ENCODE measurements at regions not wholly inside any gene's neighbourhood (a gene's known extent, or its start where the extent isn't known, plus 50 kb on each side); places are given as distances from the start of the nearest gene placed in this dataset.

DNA sequence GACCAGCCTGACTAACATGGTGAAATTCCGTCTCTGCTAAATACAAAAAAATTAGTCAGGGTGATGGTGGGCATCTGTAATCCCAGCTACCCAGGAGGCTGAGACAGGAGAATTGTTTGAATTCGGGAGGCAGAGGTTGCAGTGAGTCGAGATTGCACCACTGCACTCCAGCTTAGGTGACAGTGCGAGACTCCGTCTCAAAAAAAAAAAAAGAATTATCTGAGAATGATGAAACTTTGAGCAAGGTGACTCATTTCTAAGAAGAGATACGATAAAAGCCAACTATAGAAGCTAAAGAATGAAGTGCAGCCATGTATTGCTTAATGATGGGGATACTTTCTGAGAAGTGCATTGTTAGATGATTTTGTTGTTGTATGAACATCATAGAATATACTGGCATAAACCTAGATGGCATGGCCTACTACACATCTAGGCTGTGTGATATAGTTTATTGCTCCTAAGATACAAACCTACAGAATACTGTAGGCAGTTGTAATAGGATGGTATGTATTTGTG is 64.7 kb downstream of the SNRPE start:
- H3K4me1 ChIP-seq (ENCODE audit: control insufficient read depth, insufficient read depth, low read length), result no peaks in the 10 kb centered on the region
- H3K9me3 ChIP-seq (ENCODE audit: control insufficient read depth, insufficient read depth, low read length), result no peaks in the 10 kb centered on the region
- H3K36me3 ChIP-seq (ENCODE audit: control insufficient read depth, insufficient read depth, low read length), result no peaks in the 10 kb centered on the region
- no peak overlapping the region for H3K4me3 ChIP-seq (ENCODE audit: low read depth, low read length)
- H3K27me3 ChIP-seq (ENCODE audit: control insufficient read depth, insufficient read depth, low read length), result no peaks in the 10 kb centered on the region
- H3K9ac ChIP-seq (ENCODE audit: low read depth, low read length), result no peak overlapping the region

DNA sequence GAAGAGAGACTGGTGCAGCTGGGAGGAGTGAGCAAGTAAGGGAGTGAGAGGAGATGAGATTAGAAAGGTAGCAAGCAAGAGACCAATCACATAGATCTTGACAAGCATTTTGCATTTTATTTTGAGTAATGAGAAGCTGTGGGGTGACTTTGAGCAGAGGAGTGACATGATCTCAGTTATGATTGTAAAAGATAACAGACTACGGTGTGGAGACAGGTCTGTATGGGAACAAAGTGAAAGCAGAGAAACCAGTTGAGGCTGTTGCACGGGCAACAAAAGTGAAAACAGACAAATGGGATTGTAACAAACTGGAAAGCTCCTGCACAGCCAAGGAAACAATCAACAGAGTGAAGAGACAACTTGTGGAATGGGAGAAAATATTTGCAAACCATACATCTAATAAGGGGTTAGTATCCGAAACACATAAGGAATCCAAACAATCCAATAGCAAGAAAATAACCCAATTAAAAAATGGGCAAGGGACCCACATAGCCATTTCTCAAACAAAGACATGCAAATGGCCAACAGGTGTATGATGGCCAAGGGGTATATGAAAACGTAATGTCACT is 68.4 kb downstream of the SNRPE start:
- no peaks in the 10 kb centered on the region for H3K4me1 ChIP-seq (ENCODE audit: control insufficient read depth, insufficient read depth, low read length)
- no peaks in the 10 kb centered on the region for H3K27me3 ChIP-seq (ENCODE audit: control insufficient read depth, insufficient read depth, low read length)
- no peaks in the 10 kb centered on the region for H3K36me3 ChIP-seq (ENCODE audit: control insufficient read depth, insufficient read depth, low read length)
- H3K9ac ChIP-seq (ENCODE audit: low read depth, low read length), result no peak overlapping the region
- H3K9me3 ChIP-seq (ENCODE audit: control insufficient read depth, insufficient read depth, low read length), result no peaks in the 10 kb centered on the region
- H3K4me3 ChIP-seq (ENCODE audit: low read depth, low read length), result no peak overlapping the region

DNA sequence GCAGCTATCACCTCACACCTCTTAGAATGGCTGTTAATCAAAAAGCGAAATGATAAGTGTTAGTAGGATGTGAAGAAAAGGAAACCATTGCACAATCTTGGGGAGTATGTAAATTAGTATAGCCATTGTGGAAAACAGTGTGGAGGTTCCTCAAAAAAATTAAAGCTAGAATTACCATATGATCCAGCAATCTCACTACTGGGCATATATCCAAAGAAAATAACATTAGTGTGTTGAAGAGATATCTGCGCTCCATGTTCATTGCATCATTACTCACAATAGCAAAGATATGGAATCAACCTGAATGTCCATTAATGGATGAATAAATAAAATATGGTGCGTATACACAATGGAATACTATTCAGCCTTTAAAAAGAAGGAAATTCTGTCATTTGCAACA is 68.9 kb downstream of the SNRPE start:
- Histone ChIP-seq H3K4me1 (ENCODE audit: control insufficient read depth, insufficient read depth, low read length) (no peaks in the 10 kb centered on the region), H3K9me3 (ENCODE audit: control insufficient read depth, insufficient read depth, low read length) (no peaks in the 10 kb centered on the region), H3K36me3 (ENCODE audit: control insufficient read depth, insufficient read depth, low read length) (no peaks in the 10 kb centered on the region), H3K9ac (ENCODE audit: low read depth, low read length) (no peak overlapping the region), H3K4me3 (ENCODE audit: low read depth, low read length) (no peak overlapping the region), H3K27me3 (ENCODE audit: control insufficient read depth, insufficient read depth, low read length) (no peaks in the 10 kb centered on the region)

DNA sequence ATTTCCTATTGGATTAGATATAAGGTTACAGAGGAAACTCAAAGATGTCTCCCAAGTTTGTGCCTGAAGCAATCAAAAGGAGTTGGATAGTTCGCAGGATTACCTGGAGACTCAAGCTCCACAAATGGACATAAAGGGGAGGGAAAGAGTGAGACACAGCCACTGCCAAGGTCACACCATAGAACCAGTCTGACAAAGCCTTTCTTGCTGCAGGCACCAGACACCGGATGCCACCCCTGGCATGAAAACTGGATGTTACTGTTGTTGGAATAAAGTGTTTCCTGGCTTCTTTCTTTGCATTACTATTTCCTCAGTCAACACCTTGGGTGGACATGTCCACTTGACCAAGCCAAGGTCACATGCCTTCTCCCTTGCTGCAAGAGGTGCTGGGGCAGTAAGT is 70.6 kb downstream of the SNRPE start:
- no peak overlapping the region for H3K9ac ChIP-seq (ENCODE audit: low read depth, low read length)
- no peak overlapping the region for H3K4me3 ChIP-seq (ENCODE audit: low read depth, low read length)
- no peaks in the 10 kb centered on the region for H3K4me1 ChIP-seq (ENCODE audit: control insufficient read depth, insufficient read depth, low read length)
- H3K36me3 ChIP-seq (ENCODE audit: control insufficient read depth, insufficient read depth, low read length), result no peaks in the 10 kb centered on the region
- no peaks in the 10 kb centered on the region for H3K27me3 ChIP-seq (ENCODE audit: control insufficient read depth, insufficient read depth, low read length)
- no peaks in the 10 kb centered on the region for H3K9me3 ChIP-seq (ENCODE audit: control insufficient read depth, insufficient read depth, low read length)

DNA sequence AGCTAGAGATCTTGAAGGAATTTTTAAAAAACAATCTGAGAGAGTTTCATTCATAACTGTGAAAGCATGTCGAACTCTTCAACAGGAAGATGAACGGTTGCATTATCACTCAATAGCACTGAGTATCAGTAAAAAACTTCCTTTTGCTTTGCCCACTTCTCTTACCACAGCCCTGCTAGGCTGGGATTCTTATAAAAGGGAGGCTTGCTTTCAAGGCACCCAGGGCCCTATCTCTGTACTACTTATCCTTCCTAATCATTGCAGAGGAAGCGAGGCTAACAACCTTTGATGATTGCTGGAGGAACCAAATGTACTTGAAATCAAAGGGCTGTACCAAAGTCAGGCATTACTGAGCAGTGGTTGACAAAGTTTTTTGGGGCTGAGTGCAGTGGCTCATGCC is 71.2 kb downstream of the SNRPE start:
- Histone ChIP-seq H3K9me3 (ENCODE audit: control insufficient read depth, insufficient read depth, low read length) (no peaks in the 10 kb centered on the region), H3K9ac (ENCODE audit: low read depth, low read length) (no peak overlapping the region), H3K4me1 (ENCODE audit: control insufficient read depth, insufficient read depth, low read length) (no peaks in the 10 kb centered on the region), H3K4me3 (ENCODE audit: low read depth, low read length) (no peak overlapping the region), H3K36me3 (ENCODE audit: control insufficient read depth, insufficient read depth, low read length) (no peaks in the 10 kb centered on the region), H3K27me3 (ENCODE audit: control insufficient read depth, insufficient read depth, low read length) (no peaks in the 10 kb centered on the region)

DNA sequence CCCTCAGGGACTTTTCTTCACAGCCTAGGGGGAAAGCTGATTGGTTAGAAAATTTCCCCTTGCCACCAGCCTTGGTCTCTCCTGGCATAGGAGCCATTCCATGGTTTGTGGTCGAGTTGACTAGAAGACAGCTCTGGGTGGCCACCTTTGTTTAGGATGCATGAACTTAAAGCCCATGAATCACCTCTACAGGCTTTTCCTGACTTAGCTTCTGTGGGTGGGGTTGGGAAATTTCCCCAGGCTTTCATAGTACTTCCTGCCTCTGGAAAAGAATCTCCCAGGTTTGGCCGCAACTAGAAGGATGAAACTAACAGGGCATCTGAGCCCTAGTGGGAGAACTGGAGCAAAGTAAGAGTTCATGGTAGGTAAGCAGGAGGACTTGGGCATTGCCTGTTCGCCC is 72.6 kb downstream of the SNRPE start:
- H3K9ac ChIP-seq (ENCODE audit: low read depth, low read length), result no peak overlapping the region
- H3K4me3 ChIP-seq (ENCODE audit: low read depth, low read length), result no peak overlapping the region
- H3K36me3 ChIP-seq (ENCODE audit: control insufficient read depth, insufficient read depth, low read length), result no peaks in the 10 kb centered on the region

DNA sequence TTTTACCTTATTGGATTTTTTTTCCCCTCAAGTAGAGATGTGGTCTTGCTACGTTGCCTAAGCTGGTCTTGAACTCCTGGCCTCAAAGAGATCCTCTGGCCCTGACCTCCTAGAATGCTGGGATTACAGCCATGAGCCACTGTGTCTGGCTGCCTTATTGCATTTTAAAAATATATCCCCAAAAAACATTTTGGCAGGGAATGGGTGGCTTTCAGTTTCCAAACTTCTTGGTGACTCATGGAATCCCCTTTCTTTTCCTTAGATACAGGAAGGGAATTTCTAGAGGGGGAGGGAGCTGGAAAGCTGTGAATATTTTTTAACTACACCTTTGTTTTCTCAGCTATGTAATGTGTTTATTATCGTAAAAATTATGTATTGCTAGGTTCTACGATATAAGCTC is 73.3 kb downstream of the SNRPE start:
- no peaks in the 10 kb centered on the region for H3K9me3 ChIP-seq (ENCODE audit: control insufficient read depth, insufficient read depth, low read length)
- no peak overlapping the region for H3K4me3 ChIP-seq (ENCODE audit: low read depth, low read length)
- H3K27me3 ChIP-seq (ENCODE audit: control insufficient read depth, insufficient read depth, low read length), result no peaks in the 10 kb centered on the region
- no peaks in the 10 kb centered on the region for H3K4me1 ChIP-seq (ENCODE audit: control insufficient read depth, insufficient read depth, low read length)
- H3K36me3 ChIP-seq (ENCODE audit: control insufficient read depth, insufficient read depth, low read length), result no peaks in the 10 kb centered on the region
- no peak overlapping the region for H3K9ac ChIP-seq (ENCODE audit: low read depth, low read length)

More for the DNA sequence above, 72.6 kb downstream of the SNRPE start:
- Histone ChIP-seq H3K4me1 (ENCODE audit: control insufficient read depth, insufficient read depth, low read length) (no peaks in the 10 kb centered on the region), H3K27me3 (ENCODE audit: control insufficient read depth, insufficient read depth, low read length) (no peaks in the 10 kb centered on the region), H3K9me3 (ENCODE audit: control insufficient read depth, insufficient read depth, low read length) (no peaks in the 10 kb centered on the region)

DNA sequence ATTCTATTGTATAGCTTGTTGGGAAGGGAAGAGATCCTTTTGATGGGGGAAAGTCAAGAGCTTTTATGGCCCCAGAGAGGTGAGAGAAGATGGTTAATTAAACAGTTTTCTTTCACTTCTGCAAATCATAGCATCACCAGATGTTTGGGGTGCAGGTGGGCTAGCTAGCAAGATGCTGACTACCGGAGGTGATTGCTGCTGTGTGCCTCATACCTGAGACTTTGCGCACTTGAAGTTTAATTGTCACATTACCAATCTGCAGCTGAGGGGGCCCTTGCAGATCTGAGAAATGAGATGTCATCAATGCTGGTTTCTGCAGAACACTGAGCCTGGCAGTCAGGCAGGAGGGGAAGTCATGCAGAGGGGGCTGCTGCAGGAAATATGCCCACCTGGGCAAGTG is 73.9 kb downstream of the SNRPE start:
- Histone ChIP-seq H3K4me3 (ENCODE audit: low read depth, low read length) (no peak overlapping the region), H3K27me3 (ENCODE audit: control insufficient read depth, insufficient read depth, low read length) (no peaks in the 10 kb centered on the region), H3K36me3 (ENCODE audit: control insufficient read depth, insufficient read depth, low read length) (no peaks in the 10 kb centered on the region), H3K9me3 (ENCODE audit: control insufficient read depth, insufficient read depth, low read length) (no peaks in the 10 kb centered on the region), H3K4me1 (ENCODE audit: control insufficient read depth, insufficient read depth, low read length) (no peaks in the 10 kb centered on the region), H3K9ac (ENCODE audit: low read depth, low read length) (no peak overlapping the region)

DNA sequence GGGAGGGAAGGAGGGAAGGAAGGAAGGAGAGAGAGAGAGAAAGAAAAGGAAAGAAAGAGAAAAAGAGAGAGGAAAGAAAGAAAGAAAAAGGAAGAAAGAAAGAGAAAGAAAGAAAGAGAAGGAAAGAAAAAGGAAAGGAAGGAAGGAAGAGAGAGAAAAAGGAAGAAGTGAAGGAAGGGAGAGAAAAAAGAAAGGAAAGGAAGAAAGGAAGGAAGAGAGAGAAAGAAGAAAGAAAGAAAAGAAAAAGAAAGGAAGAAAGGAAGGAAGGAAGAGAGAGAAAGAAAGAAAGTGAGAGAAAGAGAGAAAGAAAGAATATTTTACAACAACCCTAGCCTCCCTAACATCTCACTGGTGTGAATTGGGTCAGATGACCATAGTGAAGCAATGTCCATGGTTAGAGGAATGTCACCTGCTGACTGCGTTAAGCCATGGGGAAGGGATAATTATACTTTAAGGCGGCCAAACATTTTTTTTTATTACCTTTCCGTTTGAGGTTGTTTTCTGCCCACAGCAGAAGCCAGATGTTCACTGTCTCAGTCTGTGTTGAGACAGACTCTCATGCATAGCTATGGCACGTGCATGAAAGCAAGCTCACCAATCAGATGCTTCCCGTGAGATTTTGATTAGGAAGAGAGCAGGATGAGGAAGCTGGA is 76.4 kb downstream of the SNRPE start:
- Histone ChIP-seq H3K4me1 (ENCODE audit: control insufficient read depth, insufficient read depth, low read length) (no peaks in the 10 kb centered on the region), H3K27me3 (ENCODE audit: control insufficient read depth, insufficient read depth, low read length) (no peaks in the 10 kb centered on the region), H3K9me3 (ENCODE audit: control insufficient read depth, insufficient read depth, low read length) (no peaks in the 10 kb centered on the region), H3K4me3 (ENCODE audit: low read depth, low read length) (no peak overlapping the region), H3K9ac (ENCODE audit: low read depth, low read length) (no peak overlapping the region), H3K36me3 (ENCODE audit: control insufficient read depth, insufficient read depth, low read length) (no peaks in the 10 kb centered on the region)

DNA sequence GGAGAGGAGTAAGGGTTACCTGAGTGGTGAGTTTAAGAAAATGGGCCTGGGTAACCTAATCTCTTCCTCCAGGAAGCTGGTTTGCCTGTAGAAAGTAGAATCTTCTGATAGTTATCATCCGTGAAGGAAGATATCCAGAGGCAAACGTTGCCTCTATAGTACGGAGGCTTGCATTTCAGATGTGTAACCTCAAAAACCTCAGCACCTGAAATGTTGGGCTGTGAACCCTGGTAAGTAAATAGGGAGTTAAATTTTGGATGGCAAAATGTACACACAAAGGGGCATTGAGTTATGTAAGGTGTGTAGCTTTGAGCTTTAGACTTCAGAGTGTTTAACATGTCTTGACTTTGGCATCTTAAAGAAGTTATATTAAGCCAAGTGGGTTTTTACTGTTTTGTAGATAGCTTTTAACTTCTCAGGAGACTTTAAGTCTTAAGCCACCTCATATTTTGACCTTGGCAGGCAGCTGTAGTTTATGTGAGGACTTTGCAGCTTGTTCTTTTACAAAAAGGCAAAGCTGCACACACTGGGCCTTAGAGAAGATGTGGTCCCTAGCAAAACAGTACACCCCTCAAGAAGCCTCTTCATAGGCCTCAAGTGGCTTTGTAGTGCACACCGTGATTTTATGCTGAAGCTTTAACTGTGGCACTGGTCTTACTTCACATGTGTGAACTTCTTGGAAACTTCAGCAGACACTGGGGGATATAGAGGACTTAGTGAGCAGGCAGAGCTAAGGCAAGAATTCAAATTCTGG is 83.4 kb downstream of the SNRPE start:
- Histone ChIP-seq H3K27me3 (ENCODE audit: control insufficient read depth, insufficient read depth, low read length) (no peaks in the 10 kb centered on the region), H3K4me1 (ENCODE audit: control insufficient read depth, insufficient read depth, low read length) (no peaks in the 10 kb centered on the region), H3K9ac (ENCODE audit: low read depth, low read length) (no peak overlapping the region), H3K9me3 (ENCODE audit: control insufficient read depth, insufficient read depth, low read length) (no peaks in the 10 kb centered on the region), H3K4me3 (ENCODE audit: low read depth, low read length) (no peak overlapping the region), H3K36me3 (ENCODE audit: control insufficient read depth, insufficient read depth, low read length) (no peaks in the 10 kb centered on the region)

DNA sequence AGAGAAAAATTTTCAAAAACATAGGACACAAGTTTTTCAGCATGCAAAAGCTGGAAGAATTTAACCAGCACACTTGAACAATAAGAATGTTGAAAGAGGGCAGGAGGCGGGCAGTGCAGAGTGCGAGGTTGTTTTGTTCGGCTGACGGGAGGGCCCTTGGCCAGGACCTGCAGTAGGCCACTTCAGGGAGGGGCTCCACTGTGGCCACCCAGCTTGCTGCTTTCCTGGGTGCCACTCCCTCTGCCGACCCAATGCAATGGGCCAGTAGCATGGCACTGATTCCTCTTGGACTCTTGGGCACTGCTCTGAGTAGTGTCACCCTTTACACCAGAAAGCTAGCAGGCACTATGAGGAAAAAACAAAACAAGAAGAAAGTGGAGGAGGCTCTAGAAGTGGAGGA is 92.9 kb downstream of the SNRPE start:
- H3K27me3 ChIP-seq (ENCODE audit: control insufficient read depth, insufficient read depth, low read length), result no peaks in the 10 kb centered on the region
- H3K4me3 ChIP-seq (ENCODE audit: low read depth, low read length), result no peak overlapping the region
- H3K9ac ChIP-seq (ENCODE audit: low read depth, low read length), result no peak overlapping the region
- H3K36me3 ChIP-seq (ENCODE audit: control insufficient read depth, insufficient read depth, low read length), result no peaks in the 10 kb centered on the region
- H3K4me1 ChIP-seq (ENCODE audit: control insufficient read depth, insufficient read depth, low read length), result no peaks in the 10 kb centered on the region
- peaks cover 11% of the 10 kb centered on the region for H3K9me3 ChIP-seq (ENCODE audit: control insufficient read depth, insufficient read depth, low read length)
